Endodermal cell (in vitro differentiated cells): ENCODE measurements at regions not wholly inside any gene's neighbourhood (a gene's known extent, or its start where the extent isn't known, plus 50 kb on each side); places are given as distances from the start of the nearest gene placed in this dataset.

Experiments used
- DNase-seq: peaks from one replicate; pipeline ENCODE4 v3.0.0-alpha.2; 2017
- H3K27ac ChIP-seq: 2 replicates; pipeline ENCODE4 v1.5.1; 2013; ENCODE audit warnings: mild to moderate bottlenecking, low read depth, low read length, moderate library complexity
- H3K27me3 ChIP-seq: 2 replicates; pipeline ENCODE4 v1.6.1; 2013; ENCODE audit warnings: mild to moderate bottlenecking, low read length, moderate library complexity; ENCODE audit not compliant: insufficient read depth, control insufficient read depth, poor library complexity, severe bottlenecking
- H3K36me3 ChIP-seq: 2 replicates; pipeline ENCODE4 v1.7.0; 2013; ENCODE audit warnings: mild to moderate bottlenecking, low read length, moderate library complexity; ENCODE audit not compliant: control insufficient read depth, insufficient read depth
- H3K4me1 ChIP-seq: one replicate; pipeline ENCODE4 v1.7.0; 2013; ENCODE audit warnings: low read length; ENCODE audit not compliant: control insufficient read depth, insufficient read depth
- H3K4me3 ChIP-seq: 2 replicates; pipeline ENCODE4 v1.5.1; 2013; ENCODE audit warnings: mild to moderate bottlenecking, low read length, moderate library complexity
- H3K9ac ChIP-seq: 2 replicates; pipeline ENCODE4 v1.6.1; 2013; ENCODE audit warnings: mild to moderate bottlenecking, low read length, moderate library complexity; ENCODE audit not compliant: poor library complexity, severe bottlenecking; ENCODE audit errors: extremely low read depth
- H3K9me3 ChIP-seq: 2 replicates; pipeline ENCODE4 v1.6.1; 2013; ENCODE audit warnings: mild to moderate bottlenecking, low read length, moderate library complexity; ENCODE audit not compliant: control insufficient read depth
- H3K27ac Mint-ChIP-seq: 2 replicates; pipeline ENCODE4 v1.8.0; 2020; ENCODE audit warnings: mixed read lengths
- H3K27me3 Mint-ChIP-seq: 2 replicates; pipeline ENCODE4 v1.8.0; 2021; ENCODE audit warnings: mild to moderate bottlenecking, mixed read lengths; ENCODE audit not compliant: insufficient read depth
- H3K36me3 Mint-ChIP-seq: 2 replicates; pipeline ENCODE4 v1.8.0; 2020; ENCODE audit warnings: low read depth, mixed read lengths
- H3K4me1 Mint-ChIP-seq: 2 replicates; pipeline ENCODE4 v1.8.0; 2020; ENCODE audit warnings: mixed read lengths
- H3K4me3 Mint-ChIP-seq: 2 replicates; pipeline ENCODE4 v1.8.0; 2020; ENCODE audit warnings: mild to moderate bottlenecking, moderate library complexity, mixed read lengths
- H3K9me3 Mint-ChIP-seq: 2 replicates; pipeline ENCODE4 v1.8.0; 2020; ENCODE audit warnings: mild to moderate bottlenecking, mixed read lengths
- CTCF ChIP-seq: fragments of 200-600 bp; sonication (generic); conservative IDR thresholded peaks from 2 replicates; pipeline ENCODE4 v1.5.0; 2021; ENCODE audit warnings: antibody characterized with exemption, mild to moderate bottlenecking
- WGBS, 2 experiments: methylation state at CpG; one replicate each; pipeline versions ENCODE4 v1.1.5 to v1.1.7; 2013; ENCODE audit warnings: missing lambda C conversion rate in 2 of 2, mixed read lengths in 1 of 2; ENCODE audit not compliant: insufficient coverage in 1 of 2, insufficient read length in 1 of 2; 5-methylcytosine and 5-hydroxymethylcytosine counted together

- H3K4me1 ChIP-seq: no peaks in the 10 kb centered on the region
- H3K4me3 ChIP-seq: no peak overlapping the region
- no peak overlapping the region for H3K9ac ChIP-seq
- H3K9me3 ChIP-seq: peaks cover 4% of the 10 kb centered on the region
- no peaks in the 10 kb centered on the region for H3K9me3 Mint-ChIP-seq
- DNase-seq: no peak
- 71 to 86% methylated on average over 1 to 4 of the region's 4 CpGs for WGBS, 2 experiments
- H3K36me3 ChIP-seq: no peaks in the 10 kb centered on the region
- no peak overlapping the region for H3K4me3 Mint-ChIP-seq
- TF ChIP-seq CTCF: no peak
- no peaks in the 10 kb centered on the region for H3K27me3 Mint-ChIP-seq
- H3K27ac ChIP-seq: no peak overlapping the region
- H3K4me1 Mint-ChIP-seq: no peaks in the 10 kb centered on the region
- no peaks in the 10 kb centered on the region for H3K27me3 ChIP-seq
- no peak overlapping the region for H3K27ac Mint-ChIP-seq
- H3K36me3 Mint-ChIP-seq: no peaks in the 10 kb centered on the region
These were observed 523.7 kb downstream of the TCERG1L start for GRCh38 chr10:130787821-130788220.

- Histone ChIP-seq H3K9ac (no peak overlapping the region), H3K4me3 (no peak overlapping the region), H3K27me3 (no peaks in the 10 kb centered on the region), H3K36me3 (no peaks in the 10 kb centered on the region), H3K4me1 (no peaks in the 10 kb centered on the region), H3K27ac (no peak overlapping the region), H3K9me3 (peaks cover 4% of the 10 kb centered on the region)
- TF ChIP-seq CTCF: no peak
- Mint-ChIP-seq H3K4me3 (no peak overlapping the region), H3K4me1 (no peaks in the 10 kb centered on the region), H3K27ac (no peak overlapping the region), H3K9me3 (peaks cover 4% of the 10 kb centered on the region), H3K27me3 (no peaks in the 10 kb centered on the region), H3K36me3 (no peaks in the 10 kb centered on the region)
- DNase-seq: no peak
- WGBS, 2 experiments: 23% methylated on average over 1 of the region's 2 CpGs; no CpG with 5 or more reads in 1 of the 2 experiments
These were observed 521.2 kb downstream of the TCERG1L start for GRCh38 chr10:130790339-130790738.

GRCh38 chr10:130792096-130792845 lies 519.2 kb downstream of the TCERG1L start:
- H3K9ac ChIP-seq: no peak overlapping the region
- DNase-seq: no peak
- WGBS, 2 experiments: 87 to 98% methylated on average over 9 to 15 of the region's 15 CpGs
- no peaks in the 10 kb centered on the region for H3K4me1 ChIP-seq
- H3K27me3 ChIP-seq: no peaks in the 10 kb centered on the region
- no peak for TF ChIP-seq CTCF
- peaks cover 4% of the 10 kb centered on the region for H3K9me3 Mint-ChIP-seq
- H3K36me3 ChIP-seq: no peaks in the 10 kb centered on the region
- no peak overlapping the region for H3K27ac Mint-ChIP-seq
- no peaks in the 10 kb centered on the region for H3K4me1 Mint-ChIP-seq
- H3K4me3 ChIP-seq: no peak overlapping the region
- H3K27me3 Mint-ChIP-seq: no peaks in the 10 kb centered on the region
- H3K9me3 ChIP-seq: peaks cover 4% of the 10 kb centered on the region
- no peak overlapping the region for H3K27ac ChIP-seq
- H3K36me3 Mint-ChIP-seq: no peaks in the 10 kb centered on the region
- H3K4me3 Mint-ChIP-seq: no peak overlapping the region
